GM21447 (cell line): ENCODE measurements at regions not wholly inside any gene's neighbourhood (a gene's known extent, or its start where the extent isn't known, plus 50 kb on each side); places are given as distances from the start of the nearest gene placed in this dataset.
"Not testable (repeated sequence)": the region's sequence is repeated elsewhere in the genome, so short reads cannot be mapped to it uniquely, and the experiment has no call there.

ENCODE experiments used
- ATAC-seq: cut with Tn5 transposase; IDR thresholded peaks from one replicate; pipeline ENCODE4 v1.9.1; 2021; ENCODE audit not compliant: unreplicated experiment

DNA sequence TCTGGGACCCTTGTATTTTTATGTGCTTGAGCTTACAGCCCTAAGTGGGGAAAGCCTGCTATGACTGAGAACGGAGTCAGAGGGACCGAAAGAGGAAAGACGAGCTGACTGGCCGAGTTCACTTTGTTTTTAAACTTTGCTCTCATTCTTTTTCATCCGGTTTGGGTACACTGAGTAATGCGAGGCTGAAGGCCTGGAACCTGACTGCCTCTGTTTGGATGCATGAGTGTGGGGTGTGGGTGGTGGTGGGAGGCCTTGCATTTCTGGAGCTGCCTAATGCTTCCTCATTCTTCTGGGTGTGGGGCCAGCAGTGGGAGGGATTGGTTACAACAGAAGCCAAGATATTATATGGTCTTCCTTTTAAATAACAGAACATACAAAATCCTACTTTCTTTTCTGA is 155.5 kb downstream of the BUB3 start:
- no peak for ATAC-seq

DNA sequence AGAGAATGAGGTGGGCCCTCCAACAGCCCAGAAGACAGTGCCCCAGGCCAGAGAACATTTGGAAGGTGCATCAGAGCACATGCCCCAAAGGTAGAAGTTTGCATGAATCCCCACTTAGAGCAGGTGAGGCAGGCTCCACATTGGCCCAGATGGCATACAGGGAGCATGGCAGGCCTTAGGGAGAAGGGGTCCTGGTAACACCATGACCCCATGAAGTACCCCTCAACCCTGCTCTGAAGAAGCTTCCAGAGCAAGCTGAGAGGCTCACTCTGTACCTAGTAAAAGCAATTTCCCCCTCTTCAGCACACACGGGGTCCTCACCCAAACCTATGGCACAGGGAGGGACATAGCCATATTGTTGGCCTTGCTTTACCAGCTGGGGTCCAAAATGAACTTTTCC is 162.6 kb downstream of the BUB3 start:
- ATAC-seq = no peak

- ATAC-seq = no peak
Observed at GRCh38 chr10:123318516-123318915, 164.3 kb downstream of the BUB3 start.

DNA sequence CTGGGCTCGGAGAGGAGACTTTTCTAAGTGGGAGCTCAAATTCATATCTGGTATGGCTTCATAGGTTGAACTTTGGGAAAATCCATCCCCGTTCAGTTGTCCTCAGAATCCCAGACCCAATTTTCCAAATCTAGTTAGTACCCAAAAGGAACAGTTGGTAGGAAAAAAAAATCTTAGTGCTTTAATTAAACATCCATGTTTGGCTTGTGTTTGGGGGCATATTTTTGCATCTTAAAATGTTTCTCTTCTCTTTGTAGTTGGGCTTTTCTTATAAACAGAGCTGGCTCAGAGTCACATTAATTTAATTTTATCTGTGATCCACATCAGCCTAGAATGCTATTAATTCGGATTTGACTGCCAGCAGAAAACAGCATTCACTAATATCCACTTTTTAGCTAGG is 165.9 kb downstream of the BUB3 start:
- no peak for ATAC-seq

DNA sequence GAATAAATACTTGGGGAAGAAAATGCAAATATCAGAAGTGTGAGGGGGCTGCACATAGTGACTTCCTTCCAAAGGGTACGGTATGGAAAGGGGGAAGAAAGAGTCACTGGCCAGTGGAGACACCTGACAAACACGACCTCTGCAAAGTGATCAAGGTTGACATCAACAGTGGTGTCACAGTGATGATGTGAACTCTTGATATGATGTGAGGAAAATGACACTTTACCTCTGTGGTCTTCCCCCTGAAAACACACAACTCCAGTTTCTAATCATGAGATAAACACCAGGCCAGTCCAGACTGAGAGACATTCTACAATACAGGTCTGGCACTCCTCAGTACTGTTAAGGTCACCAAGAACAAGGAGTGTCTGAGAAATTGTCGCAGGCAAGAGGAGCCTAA is 169.7 kb downstream of the BUB3 start:
- no peak for ATAC-seq

DNA sequence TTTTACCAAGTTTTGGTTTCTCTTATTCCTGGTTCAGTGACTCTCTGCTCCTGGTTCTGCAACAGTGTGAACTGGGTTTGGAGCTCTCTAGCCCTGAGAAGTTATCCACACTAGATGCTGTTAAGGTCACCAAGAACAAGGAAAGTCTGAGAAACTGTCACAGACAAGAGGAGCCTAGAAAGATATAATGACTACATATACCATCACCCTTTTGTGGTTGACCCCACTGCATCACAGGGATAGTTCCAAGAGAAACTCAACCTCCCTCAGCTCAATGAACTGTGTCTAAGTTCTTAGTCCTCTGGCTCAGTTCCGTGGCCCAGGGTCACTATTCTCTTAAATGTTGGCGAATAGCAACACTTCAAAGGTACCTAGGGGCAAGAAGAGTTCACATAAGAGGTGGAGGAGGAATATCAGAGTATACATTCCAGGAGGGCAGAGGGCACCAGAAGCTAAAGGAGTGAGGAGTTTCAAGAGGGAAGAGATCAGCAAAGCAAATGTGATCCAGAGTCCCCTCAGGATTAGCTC is 171.5 kb downstream of the BUB3 start:
- no peak for ATAC-seq

GRCh38 chr10:123326674-123327073 is 172.5 kb downstream of the BUB3 start:
- no peak for ATAC-seq

GRCh38 chr10:123327450-123327849 is 173.2 kb downstream of the BUB3 start:
- peak; percentile 77 for ATAC-seq

DNA sequence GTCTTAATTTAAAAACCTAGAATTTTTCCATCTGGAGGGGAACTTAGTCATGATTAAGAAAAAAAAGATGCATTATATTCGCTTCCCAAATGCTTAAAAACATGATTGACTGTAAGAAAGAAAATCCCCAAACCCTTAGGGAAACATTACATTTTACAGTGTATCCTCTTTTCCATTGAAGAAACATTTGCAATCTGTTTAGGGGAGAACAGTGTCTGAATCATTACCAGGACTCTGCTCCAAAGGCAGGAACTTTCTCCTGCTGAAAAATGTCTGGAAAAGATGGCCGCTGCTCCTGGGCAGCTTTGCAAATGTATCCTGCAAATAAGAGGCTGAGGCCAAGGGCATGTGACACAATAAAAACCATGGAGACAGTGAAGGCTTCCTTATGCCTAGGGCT is 173.7 kb downstream of the BUB3 start:
- no peak for ATAC-seq

- no peak for ATAC-seq
Observed at GRCh38 chr10:123331438-123331837, 177.2 kb downstream of the BUB3 start.

DNA sequence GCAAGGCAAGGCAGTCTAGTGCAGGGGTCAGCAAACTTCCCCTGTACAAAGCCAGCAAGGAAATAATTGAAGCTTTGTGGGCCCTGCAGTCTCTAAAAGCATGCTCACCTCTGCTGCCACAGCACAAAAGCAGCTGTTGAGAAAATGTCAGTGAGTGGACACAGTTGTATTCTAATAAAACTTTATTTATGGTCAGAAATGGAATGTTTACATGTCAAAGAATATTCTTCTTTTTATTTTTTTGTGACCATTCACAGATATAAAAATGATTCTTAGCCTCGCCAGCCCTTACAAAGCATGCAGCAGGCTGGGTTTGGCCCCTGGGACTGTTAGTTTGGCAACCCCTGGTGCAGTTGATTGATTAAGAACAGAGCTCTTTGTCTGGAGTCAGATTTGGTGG is 192.4 kb downstream of the BUB3 start:
- ATAC-seq = no peak

GRCh38 chr10:123348691-123349572 is 194.7 kb downstream of the BUB3 start:
- ATAC-seq = no peak

- no peak for ATAC-seq
Observed at GRCh38 chr10:123351715-123352114, 197.5 kb downstream of the BUB3 start.

- no peak for ATAC-seq
Observed at GRCh38 chr10:123354521-123354920, 200.3 kb downstream of the BUB3 start.

DNA sequence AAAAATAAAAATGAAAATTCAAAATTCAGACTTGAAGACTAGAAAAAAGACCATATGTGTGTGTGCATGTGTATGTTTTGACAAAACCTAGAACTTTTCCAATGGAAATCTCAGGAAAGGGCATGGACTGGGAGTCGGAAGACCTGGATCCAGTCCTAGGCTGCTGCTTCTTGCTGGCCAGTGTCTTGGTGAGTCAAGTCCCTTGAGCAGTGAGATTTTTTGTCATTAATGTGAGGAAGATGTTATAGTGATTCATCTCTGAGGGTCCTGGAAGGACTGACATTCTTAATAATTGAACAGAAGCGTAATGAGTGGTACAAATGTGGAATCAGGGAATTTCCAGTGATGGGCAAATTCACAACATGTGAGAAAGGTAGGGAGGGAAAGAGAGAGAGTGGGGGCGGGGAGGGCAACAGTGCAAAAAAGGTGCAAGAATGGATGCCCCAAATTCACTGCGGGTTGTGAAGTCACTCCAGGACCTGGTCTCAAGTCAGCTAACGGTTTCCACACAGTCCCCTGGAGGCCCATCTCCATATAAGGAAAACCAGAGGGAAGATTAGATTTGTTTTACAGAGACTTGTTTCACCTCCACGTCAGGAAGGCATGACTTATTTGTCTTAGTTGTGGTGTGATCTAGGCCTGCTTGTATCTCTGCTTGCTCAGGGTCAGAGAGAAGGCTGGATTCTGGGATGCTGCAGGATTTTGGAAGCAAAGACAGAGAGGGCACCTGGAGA is 201.7 kb downstream of the BUB3 start:
- no peak for ATAC-seq

DNA sequence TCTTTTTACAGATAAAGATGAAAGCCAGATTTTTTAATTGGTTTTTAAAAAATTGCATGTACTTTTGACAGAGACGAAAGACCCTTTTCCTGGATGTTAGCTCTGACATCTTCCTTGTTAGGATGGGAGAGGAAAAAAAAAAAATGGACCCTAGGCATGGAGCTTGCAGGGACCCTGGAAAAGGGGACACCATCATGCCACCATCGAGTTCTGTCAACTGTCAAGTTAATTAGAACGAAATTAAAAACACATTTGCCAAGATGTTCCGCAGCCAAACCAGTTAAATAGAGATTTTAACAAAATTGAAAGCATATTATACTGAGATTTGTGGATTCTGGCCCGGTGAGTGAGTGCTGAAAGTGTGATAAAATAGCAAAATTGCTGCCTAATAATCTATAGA is 202.6 kb downstream of the BUB3 start:
- ATAC-seq = no peak

GRCh38 chr10:123357421-123357930 is 203.3 kb downstream of the BUB3 start:
- no peak for ATAC-seq

- ATAC-seq = peak; percentile 70
Observed at GRCh38 chr10:123359539-123359938, 205.3 kb downstream of the BUB3 start.

- ATAC-seq = no peak
Observed at GRCh38 chr10:123361832-123362231, 207.6 kb downstream of the BUB3 start.

DNA sequence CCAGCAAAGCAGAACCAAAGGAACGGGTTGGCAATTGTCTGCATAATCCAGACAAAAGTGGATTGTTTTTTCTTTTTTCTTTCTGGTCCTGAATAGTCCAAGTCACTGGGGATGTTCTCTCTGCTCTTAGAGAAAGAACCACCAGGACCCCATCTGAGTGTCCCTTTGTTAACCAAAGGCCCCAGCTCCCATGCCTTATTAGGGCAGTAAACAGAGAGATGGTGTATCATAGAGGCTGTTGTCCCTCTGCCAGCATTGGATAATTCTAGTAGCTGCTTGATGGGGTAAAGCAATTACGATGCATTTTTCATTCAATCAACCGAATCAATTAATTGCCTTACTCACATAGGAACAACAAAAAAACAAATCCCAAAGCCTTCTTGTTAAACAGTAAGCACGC is 213.0 kb downstream of the BUB3 start:
- no peak for ATAC-seq

- ATAC-seq = not testable (repeated sequence)
Observed at GRCh38 chr10:123371626-123372025, 217.4 kb downstream of the BUB3 start.

DNA sequence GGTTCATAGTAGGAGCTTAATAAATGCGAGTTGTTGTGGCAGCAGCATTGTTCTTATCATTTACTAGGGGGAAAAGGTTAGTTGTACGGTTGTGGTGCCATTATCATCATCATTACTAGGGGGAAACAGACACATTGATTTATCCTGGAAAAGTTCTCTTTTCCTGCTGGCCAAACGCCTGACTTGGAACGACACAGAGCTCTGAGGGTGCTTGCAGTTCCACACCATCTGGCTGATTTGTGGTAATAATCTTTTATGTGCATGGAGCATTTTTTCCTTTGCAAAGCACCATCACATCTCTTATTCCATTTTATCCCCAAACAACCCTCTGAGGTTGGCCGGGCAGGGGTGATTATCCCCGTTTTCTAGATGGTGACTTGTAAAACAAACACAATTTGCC is 219.4 kb downstream of the BUB3 start:
- no peak for ATAC-seq
